GM18498 (cell line): ENCODE measurements at regions not wholly inside any gene's neighbourhood (a gene's known extent, or its start where the extent isn't known, plus 50 kb on each side); places are given as distances from the start of the nearest gene placed in this dataset.

Experiments used
- ATAC-seq: cut with Tn5 transposase; IDR thresholded peaks from one replicate; pipeline ENCODE4 v1.9.1; 2021; ENCODE audit warnings: mild to moderate bottlenecking, moderate library complexity; ENCODE audit not compliant: unreplicated experiment

DNA sequence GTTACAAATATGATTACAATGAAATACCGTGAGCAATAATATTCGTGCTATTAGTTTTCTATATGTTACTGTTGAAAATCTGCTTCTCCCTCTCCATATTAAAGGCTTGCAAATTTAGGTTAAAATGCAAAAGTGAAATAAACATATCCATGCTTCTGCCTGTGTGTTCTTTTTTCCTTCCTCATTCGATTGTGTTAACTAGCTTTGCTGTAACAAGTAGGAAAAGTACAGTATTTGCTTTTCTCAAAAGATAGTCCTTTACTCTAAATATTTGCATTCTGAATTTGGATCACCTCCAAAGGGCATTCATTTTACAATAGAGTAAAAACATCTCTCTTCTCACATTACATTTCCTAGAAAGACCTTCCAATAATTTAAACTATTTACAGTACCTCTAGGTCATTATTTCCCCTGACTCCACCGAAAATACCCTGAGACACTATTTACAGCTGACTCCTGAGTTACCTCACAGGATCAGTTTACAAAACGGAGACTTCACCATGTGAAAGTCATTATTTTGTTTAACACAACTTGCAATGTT is 835.0 kb upstream of the FANCL start:
- no peak for ATAC-seq

DNA sequence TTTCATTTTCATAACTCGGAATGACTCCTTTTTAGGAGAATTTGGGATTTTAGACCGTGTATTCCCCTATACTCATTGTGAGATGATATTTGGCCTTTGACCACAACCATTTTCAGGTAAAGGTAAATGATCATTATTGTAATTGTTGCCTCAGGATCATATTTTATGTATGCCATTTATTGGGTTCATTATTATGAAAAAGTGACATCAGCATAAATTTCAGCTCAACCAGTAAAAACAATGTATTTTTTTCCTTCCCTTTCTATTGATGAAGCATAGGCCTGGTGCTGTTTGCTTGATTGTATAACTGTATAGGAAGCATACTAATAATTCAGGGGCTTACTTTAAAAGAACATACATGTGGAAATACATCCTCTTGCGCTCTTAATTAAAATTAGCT is 832.9 kb upstream of the FANCL start:
- ATAC-seq = no peak

DNA sequence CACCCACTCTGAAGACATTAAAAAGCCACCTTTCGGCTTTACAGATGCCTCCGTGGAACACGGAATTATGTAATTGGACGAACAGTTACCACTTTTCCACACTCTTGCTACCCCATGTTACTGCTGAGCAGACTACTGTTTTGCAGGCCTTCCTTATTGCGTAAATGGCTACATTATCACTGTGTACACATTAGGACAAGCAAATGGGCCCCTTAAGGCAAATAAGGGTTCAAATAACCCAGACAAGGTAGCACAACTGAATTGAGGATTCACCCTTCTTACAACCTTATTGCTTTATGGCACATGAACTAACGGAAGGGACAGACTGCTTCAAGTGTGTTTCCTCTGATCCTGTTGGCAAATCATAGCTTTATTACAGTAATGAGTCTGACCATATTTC is 832.2 kb upstream of the FANCL start:
- ATAC-seq = no peak

DNA sequence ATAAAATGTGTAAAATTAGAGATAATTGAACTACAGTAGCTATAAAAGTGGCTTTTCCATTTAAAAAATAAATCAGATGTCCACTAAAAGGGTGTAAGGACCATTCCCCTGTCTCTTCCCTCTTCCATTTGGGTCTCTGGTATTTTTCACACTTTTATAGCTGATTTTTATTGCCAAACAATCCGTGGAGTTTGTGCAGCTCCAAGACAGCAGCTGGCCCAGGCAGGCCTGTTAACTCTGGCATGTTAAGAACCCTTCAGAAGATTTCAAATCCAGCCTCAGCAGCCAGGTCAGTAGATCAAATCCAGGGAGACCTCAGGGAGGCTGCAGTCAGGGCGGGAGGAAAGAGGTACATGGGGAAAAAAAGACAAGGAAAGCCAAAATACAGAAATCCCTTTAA is 827.1 kb upstream of the FANCL start:
- no peak for ATAC-seq

DNA sequence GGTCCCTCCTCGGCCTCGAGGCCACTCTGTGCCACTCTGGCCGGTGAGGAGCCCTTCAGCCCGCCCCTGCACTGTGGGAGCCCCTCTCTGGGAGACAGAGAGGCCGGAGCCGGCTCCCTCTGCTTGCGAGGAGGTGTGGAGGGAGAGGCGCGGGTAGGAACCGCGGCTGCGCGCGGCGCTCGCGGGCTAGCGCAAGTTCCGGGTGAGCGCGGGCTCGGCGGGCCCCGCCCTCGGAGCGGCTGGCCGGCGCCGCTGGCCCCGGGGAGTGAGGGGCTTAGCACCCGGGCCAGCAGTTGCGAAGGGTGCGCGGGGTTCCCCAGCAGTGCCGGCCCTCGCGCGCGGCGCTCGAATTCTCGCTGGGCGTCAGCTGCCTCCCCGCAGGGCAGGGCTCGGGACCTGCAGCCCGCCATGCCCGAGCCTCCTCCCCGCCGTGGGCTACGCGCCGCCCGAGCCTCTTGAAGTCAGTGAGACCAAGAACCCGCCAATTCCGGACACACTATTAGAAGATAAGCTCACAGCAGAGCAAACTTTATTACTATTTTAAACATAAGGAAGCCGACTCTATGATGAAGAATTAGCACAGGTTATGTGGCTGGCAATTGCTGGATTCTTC is 825.8 kb upstream of the FANCL start:
- ATAC-seq = no peak

DNA sequence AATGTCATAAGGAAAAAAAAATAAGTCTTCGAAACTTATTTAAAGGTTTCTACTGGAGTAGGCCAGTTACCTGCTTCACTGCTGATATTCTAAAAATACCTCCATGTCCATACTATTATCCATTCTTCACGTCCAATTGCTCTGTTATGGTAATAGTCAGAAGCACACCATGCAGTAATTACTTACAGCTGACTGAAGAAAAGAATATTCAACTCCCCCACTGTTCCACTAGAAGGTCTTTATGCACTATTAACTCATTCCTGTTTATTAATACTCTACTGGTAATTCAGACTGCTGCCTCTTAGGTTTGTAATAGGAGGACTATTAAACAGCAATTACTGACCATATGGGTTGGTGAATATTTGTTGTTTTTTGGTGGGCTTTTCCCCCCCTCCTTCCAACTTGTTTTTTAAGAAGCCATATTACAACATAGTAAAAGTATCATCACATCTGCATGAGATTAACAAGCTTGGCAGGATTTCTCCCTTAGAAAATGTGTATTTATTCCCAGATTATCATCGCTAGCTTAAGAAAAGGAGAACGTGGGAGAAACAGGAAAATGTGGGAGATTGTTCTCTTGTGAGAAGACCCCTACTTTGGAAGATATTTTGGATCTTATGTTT is 806.4 kb upstream of the FANCL start:
- no peak for ATAC-seq

GRCh38 chr2:59046401-59047372 is 805.6 kb upstream of the FANCL start:
- no peak for ATAC-seq

DNA sequence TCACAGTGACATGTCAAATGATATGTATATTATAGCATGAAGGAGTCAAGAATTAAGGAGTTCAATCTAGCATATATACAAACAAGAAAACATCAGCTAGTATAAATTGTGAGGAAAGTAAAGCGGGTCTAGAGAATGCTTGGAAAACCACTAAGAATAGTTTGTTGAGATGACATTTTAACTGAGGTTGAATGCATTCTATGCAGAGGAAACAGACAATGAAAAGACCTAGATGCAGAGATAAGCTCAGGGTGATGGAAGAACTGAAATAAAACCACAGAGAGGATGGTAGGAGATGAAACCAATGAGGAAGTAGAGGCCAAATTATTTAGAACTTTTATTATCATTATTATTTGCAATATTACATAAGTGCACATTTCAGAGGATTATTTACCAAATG is 803.6 kb upstream of the FANCL start:
- ATAC-seq = no peak

DNA sequence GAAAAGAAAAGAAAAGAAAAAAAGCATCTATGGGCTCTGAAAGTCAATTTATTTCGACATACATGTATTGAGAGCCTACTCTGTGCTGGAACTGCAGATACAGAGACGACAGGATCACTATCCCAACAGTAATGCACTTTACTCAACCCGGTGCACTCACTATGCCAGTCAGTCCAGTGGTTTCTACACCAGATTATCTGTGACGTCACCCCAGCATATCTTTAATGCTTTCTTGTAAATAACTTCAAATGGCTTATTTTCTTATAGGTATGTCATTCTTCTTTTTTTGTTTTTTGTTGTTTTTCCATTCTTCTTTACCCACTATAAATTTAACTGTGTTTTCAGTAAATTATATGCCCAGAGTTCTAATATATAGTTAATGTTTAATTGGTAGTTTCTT is 800.0 kb upstream of the FANCL start:
- no peak for ATAC-seq

- no peak for ATAC-seq
Measured at GRCh38 chr2:59034837-59035236, 793.7 kb upstream of the FANCL start.

- no peak for ATAC-seq
Measured at GRCh38 chr2:59034106-59034505, 793.0 kb upstream of the FANCL start.

DNA sequence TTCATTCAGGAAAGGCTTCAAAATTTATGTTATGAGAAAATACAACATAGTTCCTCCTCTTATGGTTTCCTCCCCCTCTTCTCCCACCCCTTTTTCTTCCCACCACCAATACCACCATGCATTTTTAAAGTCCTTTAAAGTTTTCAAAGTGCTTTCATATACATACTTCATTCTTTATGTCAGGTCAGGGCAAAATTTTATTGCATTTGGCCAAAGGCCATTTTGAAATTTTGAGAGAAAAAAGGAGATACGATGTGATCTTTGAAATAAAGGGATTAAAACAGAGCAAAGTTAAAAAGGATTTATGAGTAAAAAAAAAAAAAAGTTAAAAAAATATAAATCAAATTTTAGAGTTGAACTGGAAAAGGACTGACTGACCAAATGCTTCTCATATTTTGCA is 792.5 kb upstream of the FANCL start:
- no peak for ATAC-seq

DNA sequence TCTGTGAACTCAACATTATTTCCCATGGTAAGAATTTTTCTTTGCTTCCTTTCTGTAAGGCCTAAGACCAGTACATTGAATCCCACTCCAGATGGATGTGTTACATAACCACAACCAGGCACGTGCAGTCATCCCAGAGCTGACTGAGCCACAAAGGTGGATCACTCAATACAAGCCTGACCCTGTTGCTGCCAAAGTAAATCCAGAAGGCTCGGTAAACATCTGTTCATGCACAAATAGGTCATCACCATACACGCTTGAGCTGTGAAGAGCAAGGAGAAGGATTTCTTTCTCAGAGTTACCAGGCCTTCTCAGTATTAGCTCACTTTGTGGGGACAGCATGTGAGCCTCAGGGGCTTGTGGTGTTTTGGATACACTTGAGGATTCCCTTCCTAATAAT is 791.4 kb upstream of the FANCL start:
- no peak for ATAC-seq

- ATAC-seq = no peak
Measured at GRCh38 chr2:59029058-59029457, 787.9 kb upstream of the FANCL start.

- no peak for ATAC-seq
Measured at GRCh38 chr2:59027320-59027719, 786.2 kb upstream of the FANCL start.

GRCh38 chr2:59025157-59025757 is 784.1 kb upstream of the FANCL start:
- ATAC-seq = peak; percentile 64

DNA sequence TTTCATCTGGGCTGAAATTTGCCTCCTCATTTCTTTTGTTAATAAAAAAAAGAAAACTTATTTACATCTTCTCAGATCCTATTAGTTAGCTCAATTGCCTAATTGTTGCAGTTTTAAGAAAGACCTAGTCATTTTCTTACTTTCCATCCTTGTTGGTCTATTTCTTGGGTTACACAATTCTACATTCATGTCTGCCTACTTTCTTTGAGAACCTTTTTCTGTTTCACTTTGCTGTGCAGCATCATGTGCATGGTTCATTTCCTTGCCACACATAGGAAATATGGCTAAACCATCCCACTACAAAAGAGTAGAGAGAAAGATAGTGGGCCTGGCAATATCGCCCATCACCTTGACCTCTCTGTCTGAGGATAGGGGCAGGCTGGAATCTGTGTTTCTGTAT is 780.7 kb upstream of the FANCL start:
- no peak for ATAC-seq

DNA sequence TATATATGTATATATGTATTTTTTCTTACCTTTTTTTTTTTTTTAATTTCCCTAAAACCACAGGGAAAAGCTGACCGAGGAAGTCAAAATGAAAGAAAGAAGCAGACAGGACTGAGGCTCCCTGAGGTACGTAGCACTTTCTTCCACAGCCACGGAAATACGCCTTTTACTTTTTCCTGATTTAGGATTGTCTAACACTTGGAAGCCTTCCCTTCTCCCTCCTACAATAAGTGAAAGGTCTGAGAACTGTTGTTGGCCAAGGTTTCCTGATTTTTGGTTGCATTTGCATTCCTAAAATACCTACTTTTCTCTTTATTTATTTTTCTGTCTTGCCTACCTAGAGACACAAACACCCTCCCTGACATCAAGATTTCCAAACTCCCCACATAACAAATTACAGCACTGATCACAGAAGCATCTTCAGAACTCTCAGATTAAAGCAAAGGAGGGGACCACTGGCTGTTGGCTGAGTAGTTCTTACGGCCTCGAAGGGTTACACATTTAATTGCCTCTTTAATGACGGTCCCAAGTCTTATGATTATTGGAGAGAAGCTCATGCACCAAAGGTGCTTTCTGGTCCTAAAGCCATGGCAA is 778.5 kb upstream of the FANCL start:
- no peak for ATAC-seq

DNA sequence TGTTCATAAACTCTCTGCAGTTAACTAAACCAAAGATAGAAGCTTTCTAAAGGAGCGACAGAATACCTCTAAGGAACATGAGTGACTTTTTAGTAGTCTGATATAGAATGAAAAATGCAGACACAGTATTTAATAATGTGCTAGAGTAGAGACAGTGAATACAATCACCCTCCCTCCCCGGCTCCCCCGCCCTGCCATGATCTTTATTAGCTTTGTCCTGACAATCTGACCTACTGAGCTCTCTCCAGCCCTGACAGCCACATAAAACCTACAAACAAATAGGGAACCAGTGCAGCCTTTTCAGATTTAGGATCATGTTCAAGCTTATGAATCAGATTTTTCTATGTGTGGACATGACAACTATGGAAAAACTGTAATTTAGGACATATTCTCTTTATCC is 777.6 kb upstream of the FANCL start:
- ATAC-seq = no peak

GRCh38 chr2:59015027-59015426 is 773.9 kb upstream of the FANCL start:
- ATAC-seq = no peak

DNA sequence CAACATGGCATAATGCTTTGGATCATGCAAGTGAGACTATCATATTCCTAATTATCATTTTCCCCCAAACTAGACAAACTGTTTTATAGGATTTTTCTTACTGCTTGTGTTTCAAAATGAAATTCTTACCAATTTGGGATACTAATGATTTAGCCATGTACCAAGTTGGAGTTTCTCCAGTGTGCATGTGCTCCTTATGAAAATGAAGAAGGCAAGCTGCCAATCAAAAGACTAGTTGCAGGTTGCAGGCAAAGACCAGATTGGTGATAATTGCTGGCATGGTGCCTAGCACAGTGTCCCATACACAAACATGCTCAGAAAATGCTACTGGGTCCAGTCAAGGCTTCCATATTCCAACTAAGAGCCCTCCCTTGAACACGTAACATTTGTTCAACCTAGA is 771.8 kb upstream of the FANCL start:
- no peak for ATAC-seq
